ENCODE measurements at regions not wholly inside any gene's neighbourhood (a gene's known extent, or its start where the extent isn't known, plus 50 kb on each side); places are given as distances from the start of the nearest gene placed in this dataset.

GRCh38 chr10:130777507-130778165 is 533.9 kb downstream of the TCERG1L start:
- no peak for TF ChIP-seq CTCF (IDR thresholded peaks at IDR 0.05; ENCODE audit: insufficient read depth, low read depth, low read length)
- no peak for DNase-seq (ENCODE audit: low read depth)
- ChIA-PET CTCF (no interaction called here), POLR2A (no interaction called here)
- H3K27me3 ChIP-seq (ENCODE audit: control insufficient read depth, insufficient read depth, low read length), result no peaks in the 10 kb centered on the region
- no peak overlapping the region for H3K4me3 ChIP-seq (ENCODE audit: low read depth, low read length)
- H3K36me3 ChIP-seq (ENCODE audit: control insufficient read depth, insufficient read depth, low read length), result no peaks in the 10 kb centered on the region

GRCh38 chr10:130778166-130778545 is 533.4 kb downstream of the TCERG1L start:
- Histone ChIP-seq H3K27me3 (ENCODE audit: control insufficient read depth, insufficient read depth, low read length) (no peaks in the 10 kb centered on the region), H3K36me3 (ENCODE audit: control insufficient read depth, insufficient read depth, low read length) (no peaks in the 10 kb centered on the region), H3K4me3 (ENCODE audit: low read depth, low read length) (no peak overlapping the region)
- ChIA-PET CTCF (no interaction called here), POLR2A (no interaction called here)
- no peak for DNase-seq (ENCODE audit: low read depth)
- no peak for TF ChIP-seq CTCF (IDR thresholded peaks at IDR 0.05; ENCODE audit: insufficient read depth, low read depth, low read length)

GRCh38 chr10:130780763-130781162 is 530.8 kb downstream of the TCERG1L start:
- Histone ChIP-seq H3K36me3 (ENCODE audit: control insufficient read depth, insufficient read depth, low read length) (no peaks in the 10 kb centered on the region), H3K27me3 (ENCODE audit: control insufficient read depth, insufficient read depth, low read length) (no peaks in the 10 kb centered on the region), H3K4me3 (ENCODE audit: low read depth, low read length) (no peak overlapping the region)
- CTCF ChIA-PET, result no interaction called here
- POLR2A ChIA-PET, result no interaction called here
- DNase-seq (ENCODE audit: low read depth), result no peak
- TF ChIP-seq CTCF (IDR thresholded peaks at IDR 0.05; ENCODE audit: insufficient read depth, low read depth, low read length), result no peak

GRCh38 chr10:130781206-130781605 is 530.3 kb downstream of the TCERG1L start:
- POLR2A ChIA-PET, result no interaction called here
- DNase-seq (ENCODE audit: low read depth), result no peak
- CTCF ChIA-PET, result no interaction called here
- Histone ChIP-seq H3K36me3 (ENCODE audit: control insufficient read depth, insufficient read depth, low read length) (no peaks in the 10 kb centered on the region), H3K27me3 (ENCODE audit: control insufficient read depth, insufficient read depth, low read length) (no peaks in the 10 kb centered on the region), H3K4me3 (ENCODE audit: low read depth, low read length) (no peak overlapping the region)
- no peak for TF ChIP-seq CTCF (IDR thresholded peaks at IDR 0.05; ENCODE audit: insufficient read depth, low read depth, low read length)

GRCh38 chr10:130781623-130782022 is 529.9 kb downstream of the TCERG1L start:
- ChIA-PET POLR2A (no interaction called here), CTCF (no interaction called here)
- DNase-seq (ENCODE audit: low read depth), result no peak
- no peaks in the 10 kb centered on the region for H3K27me3 ChIP-seq (ENCODE audit: control insufficient read depth, insufficient read depth, low read length)
- no peak overlapping the region for H3K4me3 ChIP-seq (ENCODE audit: low read depth, low read length)
- no peak for TF ChIP-seq CTCF (IDR thresholded peaks at IDR 0.05; ENCODE audit: insufficient read depth, low read depth, low read length)
- no peaks in the 10 kb centered on the region for H3K36me3 ChIP-seq (ENCODE audit: control insufficient read depth, insufficient read depth, low read length)

Measured in BJ (cell line).